CD4-positive, alpha-beta T cell (primary cell): ENCODE measurements at regions not wholly inside any gene's neighbourhood (a gene's known extent, or its start where the extent isn't known, plus 50 kb on each side); places are given as distances from the start of the nearest gene placed in this dataset.

Experiments used
- ATAC-seq: fragments of 200-7000 bp; cut with Tn5 transposase; one replicate; pipeline ENCODE4 v1.10.0; 2022; ENCODE audit warnings: mild to moderate bottlenecking; ENCODE audit not compliant: poor library complexity
- CTCF ChIA-PET: fragments of 350-600 bp; sonication (Branson Sonifier 250); formaldehyde crosslinking; loops from one replicate; lab custom pipeline; 2021; ENCODE audit warnings: antibody characterized with exemption, inconsistent platforms; lab: Charles Lee
- POLR2A ChIA-PET: fragments of 350-600 bp; sonication (Branson Sonifier 250); formaldehyde crosslinking; loops from one replicate; lab custom pipeline; 2021; ENCODE audit warnings: antibody characterized with exemption, inconsistent platforms; lab: Charles Lee
- DNase-seq, 14 experiments: peaks; one replicate each; pipeline ENCODE4 v3.0.0-alpha.2; 2013 to 2020; ENCODE audit warnings: mixed read lengths in 2 of 14
- H3K27ac ChIP-seq, 2 donors: one replicate each; pipeline versions ENCODE4 v1.5.1 to v1.7.0; 2013; ENCODE audit warnings: low read length in 2 of 2, low read depth in 1 of 2, mild to moderate bottlenecking in 1 of 2
- H3K27me3 ChIP-seq, 2 experiments: 1 replicate in 1 of 2; 2 replicates in 1 of 2; pipeline versions ENCODE4 v1.6.1 to v1.7.0; 2013; ENCODE audit warnings: low read length in 2 of 2, control low read depth in 1 of 2, mild to moderate bottlenecking in 1 of 2, moderate library complexity in 1 of 2; ENCODE audit not compliant: insufficient read depth in 2 of 2, control insufficient read depth in 1 of 2
- H3K36me3 ChIP-seq: one replicate; pipeline ENCODE4 v1.6.1; 2013; ENCODE audit warnings: low read length, control low read depth; ENCODE audit not compliant: insufficient read depth
- H3K4me1 ChIP-seq: one replicate; pipeline ENCODE4 v1.6.1; 2013; ENCODE audit warnings: low read length, control low read depth; ENCODE audit not compliant: insufficient read depth
- H3K4me3 ChIP-seq: one replicate; pipeline ENCODE4 v1.5.1; 2013; ENCODE audit warnings: mild to moderate bottlenecking, low read length, moderate library complexity
- H3K9me3 ChIP-seq, 2 experiments: 1 replicate in 1 of 2; 2 replicates in 1 of 2; pipeline versions ENCODE4 v1.6.1 to v1.7.0; 2013; ENCODE audit warnings: low read length in 2 of 2, mild to moderate bottlenecking in 2 of 2, control low read depth in 1 of 2, moderate library complexity in 1 of 2; ENCODE audit not compliant: control insufficient read depth in 1 of 2, insufficient read depth in 1 of 2
- H3K27ac Mint-ChIP-seq: one replicate; pipeline ENCODE4 v1.8.0; 2020; ENCODE audit warnings: mixed read lengths
- H3K27me3 Mint-ChIP-seq: one replicate; pipeline ENCODE4 v1.8.0; 2021; ENCODE audit warnings: mixed read lengths
- H3K36me3 Mint-ChIP-seq: one replicate; pipeline ENCODE4 v1.8.0; 2021; ENCODE audit warnings: low read depth, mixed read lengths
- H3K4me1 Mint-ChIP-seq: one replicate; pipeline ENCODE4 v1.8.0; 2021; ENCODE audit warnings: low read depth, mixed read lengths
- H3K4me3 Mint-ChIP-seq: one replicate; pipeline ENCODE4 v1.8.0; 2020; ENCODE audit warnings: mild to moderate bottlenecking, mixed read lengths
- H3K9me3 Mint-ChIP-seq: one replicate; pipeline ENCODE4 v1.8.0; 2020; ENCODE audit warnings: mixed read lengths
- CTCF ChIP-seq: fragments of 200-600 bp; IDR thresholded peaks from one replicate; pipeline ENCODE4 v1.8.0; 2022; ENCODE audit warnings: antibody characterized with exemption, mild to moderate bottlenecking
- intact Hi-C, 2 experiments: fragments of 100-400 bp; cut with DNase I in 1 of 2; cut with micrococcal nuclease in 1 of 2; formaldehyde crosslinking; loops; one replicate each; pipeline versions ENCODE4 v1.15.1 to v1.9.0; 2023 to 2025; cut with DNase I, micrococcal nuclease

GRCh38 chr19:32181216-32181920 is 164.0 kb upstream of the ZNF507 start:
- Mint-ChIP-seq H3K27me3 (peaks cover 4% of the 10 kb centered on the region), H3K9me3 (no peaks in the 10 kb centered on the region), H3K4me3 (no peak overlapping the region), H3K36me3 (no peaks in the 10 kb centered on the region), H3K27ac (no peak overlapping the region), H3K4me1 (no peaks in the 10 kb centered on the region)
- H3K27me3 ChIP-seq: no peaks in the 10 kb centered on the region
- ChIA-PET CTCF (no interaction called here), POLR2A (no interaction called here)
- no peak overlapping the region for H3K4me3 ChIP-seq
- H3K9me3 ChIP-seq: peaks cover 0 to 16% of the 10 kb centered on the region in 2 experiments
- no peak for TF ChIP-seq CTCF
- H3K27ac ChIP-seq: no peak overlapping the region
- DNase-seq (no peak), ATAC-seq (no peak)
- intact Hi-C loops: no loop called here
- H3K36me3 ChIP-seq: no peaks in the 10 kb centered on the region
- no peaks in the 10 kb centered on the region for H3K4me1 ChIP-seq

GRCh38 chr19:32186542-32187330 is 158.7 kb upstream of the ZNF507 start:
- Histone ChIP-seq H3K4me3 (no peak overlapping the region), H3K27me3 (no peaks in the 10 kb centered on the region), H3K27ac (no peak overlapping the region), H3K9me3 (peaks cover 0 to 16% of the 10 kb centered on the region in 2 experiments), H3K36me3 (no peaks in the 10 kb centered on the region), H3K4me1 (no peaks in the 10 kb centered on the region)
- TF ChIP-seq CTCF: no peak
- ATAC-seq (no peak), DNase-seq (no peak)
- H3K36me3 Mint-ChIP-seq: no peaks in the 10 kb centered on the region
- POLR2A ChIA-PET: no interaction called here
- no peak overlapping the region for H3K4me3 Mint-ChIP-seq
- peaks cover 15% of the 10 kb centered on the region for H3K27me3 Mint-ChIP-seq
- H3K9me3 Mint-ChIP-seq: no peaks in the 10 kb centered on the region
- CTCF ChIA-PET: no interaction called here
- H3K27ac Mint-ChIP-seq: no peak overlapping the region
- no peaks in the 10 kb centered on the region for H3K4me1 Mint-ChIP-seq
- intact Hi-C loops: no loop called here

GRCh38 chr19:32188921-32189320 is 156.5 kb upstream of the ZNF507 start:
- Histone ChIP-seq H3K9me3 (peaks cover 0 to 15% of the 10 kb centered on the region in 2 experiments), H3K4me3 (no peak overlapping the region), H3K27me3 (no peaks in the 10 kb centered on the region), H3K36me3 (no peaks in the 10 kb centered on the region), H3K27ac (no peak overlapping the region), H3K4me1 (no peaks in the 10 kb centered on the region)
- Mint-ChIP-seq H3K4me1 (no peaks in the 10 kb centered on the region), H3K27me3 (peaks cover 19% of the 10 kb centered on the region), H3K4me3 (no peak overlapping the region), H3K36me3 (no peaks in the 10 kb centered on the region), H3K9me3 (no peaks in the 10 kb centered on the region), H3K27ac (no peak overlapping the region)
- no peak for ATAC-seq
- DNase-seq: no peak
- CTCF ChIA-PET: no interaction called here
- no peak for TF ChIP-seq CTCF
- intact Hi-C loops: no loop called here
- POLR2A ChIA-PET: no interaction called here
